Mesothelial cell of epicardium (in vitro differentiated cells): ENCODE measurements at regions not wholly inside any gene's neighbourhood (a gene's known extent, or its start where the extent isn't known, plus 50 kb on each side); places are given as distances from the start of the nearest gene placed in this dataset.
"Not testable (repeated sequence)": the region's sequence is repeated elsewhere in the genome, so short reads cannot be mapped to it uniquely, and the experiment has no call there.

Source experiments
- DNase-seq, 2 experiments: peaks; one replicate each; pipeline ENCODE4 v3.0.0; 2021; ENCODE audit warnings: low spot score in 2 of 2; ENCODE audit not compliant: unreplicated experiment in 2 of 2
- H3K27ac Mint-ChIP-seq: 2 replicates; pipeline ENCODE4 v1.8.0; 2021; ENCODE audit warnings: mixed read lengths
- H3K27me3 Mint-ChIP-seq: 2 replicates; pipeline ENCODE4 v1.8.0; 2021; ENCODE audit warnings: low read depth, mixed read lengths
- H3K36me3 Mint-ChIP-seq: 2 replicates; pipeline ENCODE4 v1.8.0; 2021; ENCODE audit warnings: mixed read lengths
- H3K4me1 Mint-ChIP-seq: 2 replicates; pipeline ENCODE4 v1.8.0; 2021; ENCODE audit warnings: mixed read lengths
- H3K4me3 Mint-ChIP-seq: 2 replicates; pipeline ENCODE4 v1.8.0; 2021; ENCODE audit warnings: mild to moderate bottlenecking, moderate library complexity, mixed read lengths
- H3K9me3 Mint-ChIP-seq: 2 replicates; pipeline ENCODE4 v1.8.0; 2021; ENCODE audit warnings: mixed read lengths
- TF ChIP-seq, protein P1 (sequence below): fragments of 200-600 bp; sonication (generic); IDR thresholded peaks from one replicate; pipeline ENCODE4 v1.5.0; 2021; ENCODE audit warnings: antibody characterized with exemption; ENCODE audit not compliant: unreplicated experiment

DNA sequence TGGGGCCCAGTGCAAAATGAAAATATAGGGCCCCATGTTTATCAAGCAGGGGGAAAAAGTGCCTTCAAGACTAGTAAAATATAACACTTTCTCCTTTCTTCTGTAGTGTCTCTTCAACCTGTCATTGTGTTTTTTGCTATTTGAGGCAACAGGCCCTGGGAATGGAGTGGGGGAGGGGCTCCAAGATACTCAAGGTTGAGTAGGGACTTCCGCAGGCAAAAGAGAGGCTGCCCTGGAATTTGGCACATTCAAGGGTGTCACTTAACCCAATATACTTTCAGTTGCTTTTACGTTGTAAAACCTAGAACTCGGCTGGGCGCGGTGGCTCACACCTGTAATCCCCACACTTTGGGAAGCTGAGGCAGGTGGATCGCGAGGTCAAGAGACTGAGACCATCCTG, 154.9 kb downstream of the ALDH8A1 start:
- Mint-ChIP-seq H3K9me3 (peaks cover 38% of the 10 kb centered on the region), H3K4me3 (no peak overlapping the region), H3K27me3 (no peaks in the 10 kb centered on the region), H3K36me3 (peaks cover 33% of the 10 kb centered on the region), H3K4me1 (peaks cover 23% of the 10 kb centered on the region), H3K27ac (no peak overlapping the region)
- no peak for DNase-seq
- TF ChIP-seq, protein P1, sequence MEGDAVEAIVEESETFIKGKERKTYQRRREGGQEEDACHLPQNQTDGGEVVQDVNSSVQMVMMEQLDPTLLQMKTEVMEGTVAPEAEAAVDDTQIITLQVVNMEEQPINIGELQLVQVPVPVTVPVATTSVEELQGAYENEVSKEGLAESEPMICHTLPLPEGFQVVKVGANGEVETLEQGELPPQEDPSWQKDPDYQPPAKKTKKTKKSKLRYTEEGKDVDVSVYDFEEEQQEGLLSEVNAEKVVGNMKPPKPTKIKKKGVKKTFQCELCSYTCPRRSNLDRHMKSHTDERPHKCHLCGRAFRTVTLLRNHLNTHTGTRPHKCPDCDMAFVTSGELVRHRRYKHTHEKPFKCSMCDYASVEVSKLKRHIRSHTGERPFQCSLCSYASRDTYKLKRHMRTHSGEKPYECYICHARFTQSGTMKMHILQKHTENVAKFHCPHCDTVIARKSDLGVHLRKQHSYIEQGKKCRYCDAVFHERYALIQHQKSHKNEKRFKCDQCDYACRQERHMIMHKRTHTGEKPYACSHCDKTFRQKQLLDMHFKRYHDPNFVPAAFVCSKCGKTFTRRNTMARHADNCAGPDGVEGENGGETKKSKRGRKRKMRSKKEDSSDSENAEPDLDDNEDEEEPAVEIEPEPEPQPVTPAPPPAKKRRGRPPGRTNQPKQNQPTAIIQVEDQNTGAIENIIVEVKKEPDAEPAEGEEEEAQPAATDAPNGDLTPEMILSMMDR: no peak

DNA sequence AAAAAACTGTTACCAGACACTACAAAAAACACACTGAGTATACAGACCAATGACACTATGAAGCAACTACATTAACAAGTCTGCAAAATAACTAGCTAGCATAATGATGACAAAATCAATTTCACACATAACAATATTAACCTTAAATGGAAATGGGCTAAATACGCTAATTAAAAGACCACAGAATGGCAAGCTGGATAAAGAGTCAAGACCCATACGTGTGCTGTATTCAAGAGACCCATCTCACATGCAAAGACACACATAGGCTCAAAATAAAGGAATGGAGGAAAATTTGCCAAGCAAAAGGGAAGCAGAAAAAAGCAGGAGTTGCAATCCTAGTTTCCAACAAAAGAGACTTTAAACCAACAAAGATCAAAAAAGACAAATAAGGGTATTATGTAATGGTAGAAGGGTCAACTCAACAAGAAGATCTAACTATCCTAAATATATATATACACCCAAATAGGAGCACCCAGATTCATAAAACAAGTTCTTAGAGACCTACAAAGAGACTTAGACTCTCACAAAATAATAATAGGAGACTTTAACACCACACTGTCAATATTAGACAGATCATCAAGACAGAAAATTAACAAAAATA, 158.6 kb downstream of the ALDH8A1 start:
- H3K27ac Mint-ChIP-seq, H3K4me3 Mint-ChIP-seq, DNase-seq, H3K4me1 Mint-ChIP-seq, H3K27me3 Mint-ChIP-seq: not testable (repeated sequence)
- peaks cover 38% of the 10 kb centered on the region for H3K9me3 Mint-ChIP-seq
- peaks cover 33% of the 10 kb centered on the region for H3K36me3 Mint-ChIP-seq

DNA sequence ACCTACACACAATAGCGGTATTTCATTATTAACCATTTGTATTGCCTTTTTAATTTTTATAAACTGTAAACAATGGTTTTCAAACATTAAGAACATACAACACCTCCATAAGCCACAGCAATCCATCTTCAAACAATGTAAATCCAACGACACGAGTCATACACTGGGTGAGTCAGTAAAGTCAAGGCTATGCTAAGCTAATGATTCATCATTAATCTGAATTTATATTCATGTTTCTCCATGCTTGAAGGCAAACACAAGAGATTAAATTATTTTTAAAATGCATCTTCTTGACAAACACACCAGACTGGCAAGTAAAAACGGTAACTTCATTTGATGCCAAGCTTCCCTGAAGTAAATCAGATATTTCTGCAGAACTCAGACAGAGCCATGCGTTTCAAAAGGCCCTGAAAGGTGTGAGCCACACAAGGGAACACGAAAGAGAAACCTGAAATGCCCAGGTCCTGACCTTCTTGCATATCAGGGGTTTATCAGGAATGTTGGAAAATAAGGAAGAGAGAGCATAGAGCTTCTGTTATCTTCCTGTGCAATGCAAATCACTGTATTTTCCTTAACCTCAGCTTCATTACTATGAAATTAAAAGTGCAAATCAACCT, 162.5 kb downstream of the ALDH8A1 start:
- H3K27ac Mint-ChIP-seq: no peak overlapping the region
- peaks cover 17% of the 10 kb centered on the region for H3K36me3 Mint-ChIP-seq
- TF ChIP-seq, protein P1: no peak
- DNase-seq: no peak
- no peaks in the 10 kb centered on the region for H3K27me3 Mint-ChIP-seq
- peaks cover 20% of the 10 kb centered on the region for H3K9me3 Mint-ChIP-seq
- no peaks in the 10 kb centered on the region for H3K4me1 Mint-ChIP-seq
- no peak overlapping the region for H3K4me3 Mint-ChIP-seq

GRCh38 chr6:134784336-134784735, 165.6 kb downstream of the ALDH8A1 start:
- H3K27ac Mint-ChIP-seq: no peak overlapping the region
- no peaks in the 10 kb centered on the region for H3K36me3 Mint-ChIP-seq
- TF ChIP-seq, protein P1: no peak
- no peak for DNase-seq
- H3K9me3 Mint-ChIP-seq: peaks cover 6% of the 10 kb centered on the region
- no peak overlapping the region for H3K4me3 Mint-ChIP-seq
- no peaks in the 10 kb centered on the region for H3K27me3 Mint-ChIP-seq
- no peaks in the 10 kb centered on the region for H3K4me1 Mint-ChIP-seq

- Mint-ChIP-seq H3K27me3 (no peaks in the 10 kb centered on the region), H3K9me3 (peaks cover 31% of the 10 kb centered on the region), H3K27ac (no peak overlapping the region), H3K36me3 (peaks cover 6% of the 10 kb centered on the region), H3K4me3 (no peak overlapping the region), H3K4me1 (no peaks in the 10 kb centered on the region)
- TF ChIP-seq, protein P1: no peak
- DNase-seq: no peak
These were observed 171.5 kb downstream of the ALDH8A1 start for GRCh38 chr6:134778431-134778830.

DNA sequence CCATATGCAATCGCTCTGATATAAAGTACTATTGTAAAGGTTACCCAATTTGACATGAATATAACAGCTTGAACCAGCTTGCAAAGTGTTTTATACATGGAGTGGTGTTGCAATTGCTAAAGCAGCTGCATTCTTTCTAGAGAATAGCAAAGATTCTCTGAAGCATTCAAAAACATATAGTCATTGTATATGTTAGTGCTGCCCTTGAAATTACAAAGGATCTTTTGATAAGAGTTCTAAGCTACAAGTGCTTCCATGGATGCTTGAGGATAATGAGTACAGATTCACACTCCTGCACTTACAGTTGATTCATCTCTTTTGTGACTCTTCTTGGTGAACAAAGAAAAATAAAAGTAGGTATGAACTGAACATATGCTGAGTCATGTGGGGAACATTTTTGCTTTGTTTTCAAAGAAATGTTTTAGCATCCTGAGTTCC, 175.7 kb downstream of the ALDH8A1 start:
- H3K4me1 Mint-ChIP-seq: no peaks in the 10 kb centered on the region
- H3K27me3 Mint-ChIP-seq: no peaks in the 10 kb centered on the region
- H3K9me3 Mint-ChIP-seq: peaks cover 24% of the 10 kb centered on the region
- peaks cover 6% of the 10 kb centered on the region for H3K36me3 Mint-ChIP-seq
- no peak overlapping the region for H3K4me3 Mint-ChIP-seq
- TF ChIP-seq, protein P1: no peak
- H3K27ac Mint-ChIP-seq: no peak overlapping the region
- no peak for DNase-seq
